Thyroid gland (tissue), 4 donors: ENCODE measurements at regions not wholly inside any gene's neighbourhood (a gene's known extent, or its start where the extent isn't known, plus 50 kb on each side); places are given as distances from the start of the nearest gene placed in this dataset.

Source experiments
- DNase-seq, 2 donors: peaks; one replicate each; pipeline ENCODE4 v3.0.0-alpha.2; 2019
- H3K27ac ChIP-seq, 3 donors: fragments of 200-600 bp; sonication (generic); 1 replicate in 2 of 3; 2 replicates in 1 of 3; pipeline ENCODE4 v1.5.1; 2016 to 2019; ENCODE audit warnings: mild to moderate bottlenecking in 1 of 3, moderate library complexity in 1 of 3
- H3K27me3 ChIP-seq: fragments of 200-600 bp; sonication (generic); one replicate; pipeline ENCODE4 v1.5.1; 2019
- H3K36me3 ChIP-seq, 2 donors: fragments of 200-600 bp; sonication (generic); one replicate each; pipeline ENCODE4 v1.5.1; 2016 to 2019
- H3K4me1 ChIP-seq, 2 donors: fragments of 200-600 bp; sonication (generic); one replicate each; pipeline ENCODE4 v1.5.1; 2017 to 2019
- H3K4me3 ChIP-seq, 3 donors: fragments of 200-600 bp; sonication (generic); replicated peaks in 1 of 3; 1 replicate in 2 of 3; 2 replicates in 1 of 3; pipeline ENCODE4 v1.5.1; 2016; ENCODE audit warnings: mild to moderate bottlenecking in 1 of 3
- H3K9me3 ChIP-seq: fragments of 200-600 bp; sonication (generic); one replicate; pipeline ENCODE4 v1.5.1; 2017
- CTCF ChIP-seq, 6 experiments: fragments of 200-600 bp in 3 of 6; fragments of 450-650 bp in 3 of 6; sonication (generic) in 3 of 6; IDR thresholded peaks; one replicate each; pipeline ENCODE4 v1.5.1; 2016 to 2019; ENCODE audit warnings: antibody characterized with exemption in 6 of 6, mild to moderate bottlenecking in 2 of 6, inconsistent platforms in 1 of 6, moderate library complexity in 1 of 6
- POLR2A ChIP-seq, 2 donors: fragments of 450-650 bp; IDR thresholded peaks; one replicate each; pipeline ENCODE4 v1.6.1; 2017; ENCODE audit warnings: antibody characterized with exemption in 2 of 2, mild to moderate bottlenecking in 2 of 2, moderate library complexity in 1 of 2
- WGBS, 2 donors: methylation state at CpG; one replicate each; pipeline ENCODE4 v1.1.5; 2017; 5-methylcytosine and 5-hydroxymethylcytosine counted together
- intact Hi-C: fragments of 100-400 bp; cut with DNase I; formaldehyde crosslinking; loops from one replicate; pipeline ENCODE4 v1.15.1; 2023

GRCh38 chr4:186906722-186907121 is 183.1 kb upstream of the FAT1 start:
- TF ChIP-seq POLR2A (IDR thresholded peaks at IDR 0.05) (no peak), CTCF (IDR thresholded peaks at IDR 0.05) (no peak)
- Histone ChIP-seq H3K27ac (no peak overlapping the region), H3K4me3 (no peak overlapping the region), H3K4me1 (no peaks in the 10 kb centered on the region), H3K27me3 (no peaks in the 10 kb centered on the region), H3K36me3 (no peaks in the 10 kb centered on the region), H3K9me3 (no peaks in the 10 kb centered on the region)
- DNase-seq = no peak
- intact Hi-C loops = no loop called here
- WGBS, 2 donors = 94 to 95% methylated on average over 12 of the region's 12 CpGs

- H3K4me1 ChIP-seq = no peaks in the 10 kb centered on the region
- intact Hi-C loops = no loop called here
- H3K27ac ChIP-seq = no peak overlapping the region
- 66 to 83% methylated on average over 1 of the region's 1 CpG for WGBS, 2 donors
- no peak overlapping the region for H3K4me3 ChIP-seq
- no peaks in the 10 kb centered on the region for H3K27me3 ChIP-seq
- H3K9me3 ChIP-seq = no peaks in the 10 kb centered on the region
- H3K36me3 ChIP-seq = no peaks in the 10 kb centered on the region
- TF ChIP-seq CTCF (IDR thresholded peaks at IDR 0.05) (no peak), POLR2A (IDR thresholded peaks at IDR 0.05) (no peak)
- no peak for DNase-seq
These were observed 186.7 kb upstream of the FAT1 start for GRCh38 chr4:186910385-186910784.

GRCh38 chr4:186912606-186913005 is 188.9 kb upstream of the FAT1 start:
- Histone ChIP-seq H3K9me3 (no peaks in the 10 kb centered on the region), H3K4me1 (no peaks in the 10 kb centered on the region), H3K27me3 (no peaks in the 10 kb centered on the region), H3K27ac (no peak overlapping the region), H3K36me3 (no peaks in the 10 kb centered on the region), H3K4me3 (no peak overlapping the region)
- no peak for DNase-seq
- TF ChIP-seq POLR2A (IDR thresholded peaks at IDR 0.05) (no peak), CTCF (IDR thresholded peaks at IDR 0.05) (no peak)
- WGBS, 2 donors = 73 to 74% methylated on average over 9 of the region's 9 CpGs
- intact Hi-C loops = no loop called here

- H3K27ac ChIP-seq = no peak overlapping the region
- no peak for TF ChIP-seq POLR2A (IDR thresholded peaks at IDR 0.05)
- TF ChIP-seq CTCF (IDR thresholded peaks at IDR 0.05) = no peak
- no peak for DNase-seq
- no peaks in the 10 kb centered on the region for H3K9me3 ChIP-seq
- no peaks in the 10 kb centered on the region for H3K27me3 ChIP-seq
- 73 to 76% methylated on average over 4 of the region's 4 CpGs for WGBS, 2 donors
- H3K4me1 ChIP-seq = no peaks in the 10 kb centered on the region
- intact Hi-C loops = no loop called here
- H3K36me3 ChIP-seq = no peaks in the 10 kb centered on the region
- H3K4me3 ChIP-seq = no peak overlapping the region
These were observed 192.2 kb upstream of the FAT1 start for GRCh38 chr4:186915816-186916215.

GRCh38 chr4:186917136-186917535 is 193.5 kb upstream of the FAT1 start:
- no peaks in the 10 kb centered on the region for H3K9me3 ChIP-seq
- DNase-seq = no peak
- intact Hi-C loops = no loop called here
- no peaks in the 10 kb centered on the region for H3K4me1 ChIP-seq
- H3K27me3 ChIP-seq = no peaks in the 10 kb centered on the region
- TF ChIP-seq POLR2A (IDR thresholded peaks at IDR 0.05) (no peak), CTCF (IDR thresholded peaks at IDR 0.05) (no peak)
- no peaks in the 10 kb centered on the region for H3K36me3 ChIP-seq
- no peak overlapping the region for H3K4me3 ChIP-seq
- H3K27ac ChIP-seq = no peak overlapping the region
